AG04450 (cell line): ENCODE measurements at regions not wholly inside any gene's neighbourhood (a gene's known extent, or its start where the extent isn't known, plus 50 kb on each side); places are given as distances from the start of the nearest gene placed in this dataset.

Source experiments
- CTCF ChIA-PET: fragments of 300-600, 350-600 bp; formaldehyde crosslinking; extraction: SDS; loops from one replicate; lab custom pipeline; 2022; ENCODE audit warnings: antibody characterized with exemption, inconsistent platforms; lab: Charles Lee
- POLR2A ChIA-PET: fragments of 350-600 bp; formaldehyde crosslinking; extraction: SDS; loops from one replicate; lab custom pipeline; 2021; ENCODE audit warnings: antibody characterized with exemption, inconsistent platforms; lab: Yijun Ruan, JAX
- DNase-seq: peaks from one replicate; pipeline ENCODE4 v3.0.0-alpha.2; 2011; ENCODE audit warnings: low read depth, low spot score
- H3K27ac ChIP-seq: one replicate; pipeline ENCODE4 v1.5.1; 2012; ENCODE audit warnings: low read depth, low read length, control low read depth
- H3K27me3 ChIP-seq: one replicate; pipeline ENCODE4 v1.6.0; 2012; ENCODE audit warnings: low read length; ENCODE audit not compliant: control insufficient read depth, insufficient read depth
- H3K4me3 ChIP-seq: 2 replicates; pipeline ENCODE4 v1.5.1; 2011; ENCODE audit warnings: mild to moderate bottlenecking, low read depth, low read length, control low read depth
- H3K9me3 ChIP-seq: 2 replicates; pipeline ENCODE4 v1.5.1; 2012; ENCODE audit warnings: low read length; ENCODE audit not compliant: control insufficient read depth, insufficient read depth
- TF ChIP-seq, protein P1 (sequence below): IDR thresholded peaks from 2 replicates; pipeline ENCODE4 v1.5.1; 2011; ENCODE audit warnings: low read depth, low read length, control low read depth, inconsistent platforms

- no peak for DNase-seq
- no peaks in the 10 kb centered on the region for H3K27me3 ChIP-seq
- H3K9me3 ChIP-seq = no peaks in the 10 kb centered on the region
- no peak overlapping the region for H3K27ac ChIP-seq
- TF ChIP-seq, protein P1, sequence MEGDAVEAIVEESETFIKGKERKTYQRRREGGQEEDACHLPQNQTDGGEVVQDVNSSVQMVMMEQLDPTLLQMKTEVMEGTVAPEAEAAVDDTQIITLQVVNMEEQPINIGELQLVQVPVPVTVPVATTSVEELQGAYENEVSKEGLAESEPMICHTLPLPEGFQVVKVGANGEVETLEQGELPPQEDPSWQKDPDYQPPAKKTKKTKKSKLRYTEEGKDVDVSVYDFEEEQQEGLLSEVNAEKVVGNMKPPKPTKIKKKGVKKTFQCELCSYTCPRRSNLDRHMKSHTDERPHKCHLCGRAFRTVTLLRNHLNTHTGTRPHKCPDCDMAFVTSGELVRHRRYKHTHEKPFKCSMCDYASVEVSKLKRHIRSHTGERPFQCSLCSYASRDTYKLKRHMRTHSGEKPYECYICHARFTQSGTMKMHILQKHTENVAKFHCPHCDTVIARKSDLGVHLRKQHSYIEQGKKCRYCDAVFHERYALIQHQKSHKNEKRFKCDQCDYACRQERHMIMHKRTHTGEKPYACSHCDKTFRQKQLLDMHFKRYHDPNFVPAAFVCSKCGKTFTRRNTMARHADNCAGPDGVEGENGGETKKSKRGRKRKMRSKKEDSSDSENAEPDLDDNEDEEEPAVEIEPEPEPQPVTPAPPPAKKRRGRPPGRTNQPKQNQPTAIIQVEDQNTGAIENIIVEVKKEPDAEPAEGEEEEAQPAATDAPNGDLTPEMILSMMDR = no peak
- no peak overlapping the region for H3K4me3 ChIP-seq
- CTCF ChIA-PET = no interaction called here
- POLR2A ChIA-PET = no interaction called here
Measured at GRCh38 chr2:40725950-40726349, 274.1 kb upstream of the SLC8A1 start.

DNA sequence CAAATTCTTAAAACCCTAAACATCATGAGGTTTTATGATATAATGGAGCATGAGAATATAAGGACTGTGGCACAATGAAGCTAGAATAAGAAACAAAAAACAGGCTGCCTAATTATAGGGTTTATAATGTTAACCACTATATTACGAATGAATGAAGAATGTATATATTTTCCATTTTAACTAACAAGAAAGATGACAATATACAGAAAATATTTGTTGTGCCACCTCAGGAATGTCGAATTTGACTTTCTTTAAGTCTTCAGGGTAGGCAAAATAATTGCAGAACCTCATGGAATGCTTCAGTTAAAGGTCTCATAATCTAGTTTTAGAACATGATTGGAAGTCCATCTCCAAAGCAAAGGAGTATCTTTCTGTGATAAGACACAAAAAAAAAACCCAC lies 282.9 kb upstream of the SLC8A1 start:
- peak; percentile 37 for DNase-seq
- no peak overlapping the region for H3K27ac ChIP-seq
- ChIA-PET CTCF (interaction anchor here (0.9 kb wide), 1 partner anchor 44 kb away, joined by 4 read pairs; no protein-coding TSS in a partner anchor), POLR2A (no interaction called here)
- TF ChIP-seq, protein P1 = no peak
- no peaks in the 10 kb centered on the region for H3K27me3 ChIP-seq
- H3K4me3 ChIP-seq = no peak overlapping the region
- H3K9me3 ChIP-seq = no peaks in the 10 kb centered on the region

DNA sequence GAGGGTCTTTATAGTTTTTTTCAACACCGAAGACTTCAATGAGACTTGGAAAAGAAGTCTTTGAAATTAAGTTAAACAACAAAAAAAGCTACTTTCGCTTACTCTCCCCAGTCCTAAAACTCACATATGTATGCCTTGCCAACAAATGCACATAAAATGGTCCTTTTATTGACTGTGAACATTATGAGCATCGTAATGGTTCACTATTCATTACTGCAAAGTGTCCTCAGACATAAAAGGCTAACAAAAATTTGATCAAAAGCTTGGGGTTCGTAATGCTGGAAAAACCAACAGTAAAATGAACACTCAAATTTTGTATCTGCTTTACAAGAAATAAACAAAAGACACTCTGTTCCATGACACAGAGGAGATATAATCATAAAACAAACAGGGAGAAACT lies 285.3 kb upstream of the SLC8A1 start:
- POLR2A ChIA-PET = no interaction called here
- Histone ChIP-seq H3K27me3 (no peaks in the 10 kb centered on the region), H3K9me3 (no peaks in the 10 kb centered on the region), H3K27ac (no peak overlapping the region), H3K4me3 (no peak overlapping the region)
- no peak for DNase-seq
- TF ChIP-seq, protein P1 = no peak
- CTCF ChIA-PET = no interaction called here

DNA sequence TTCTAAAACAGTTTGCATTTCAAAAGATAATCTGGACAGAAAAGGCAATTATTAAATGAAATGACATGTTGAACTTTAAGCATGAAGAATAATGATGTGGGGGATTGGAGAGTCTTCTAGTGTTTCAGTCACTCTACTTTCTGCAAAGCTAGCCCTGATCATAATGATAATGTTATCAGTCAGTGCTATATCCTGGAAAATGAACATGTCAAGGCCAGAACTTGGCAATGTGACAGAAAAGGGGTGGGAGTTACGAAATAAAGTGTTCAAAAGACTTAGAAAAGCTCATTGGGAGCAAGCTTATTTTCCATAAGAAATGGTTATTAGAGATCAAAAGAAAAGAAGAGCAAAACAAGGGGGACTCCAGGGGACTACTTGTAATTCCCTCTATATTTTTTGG lies 288.5 kb upstream of the SLC8A1 start:
- TF ChIP-seq, protein P1 = no peak
- no peak overlapping the region for H3K27ac ChIP-seq
- DNase-seq = no peak
- CTCF ChIA-PET = no interaction called here
- H3K27me3 ChIP-seq = no peaks in the 10 kb centered on the region
- no peaks in the 10 kb centered on the region for H3K9me3 ChIP-seq
- POLR2A ChIA-PET = no interaction called here
- H3K4me3 ChIP-seq = no peak overlapping the region

GRCh38 chr2:40741532-40741931 lies 289.6 kb upstream of the SLC8A1 start:
- H3K4me3 ChIP-seq = no peak overlapping the region
- H3K9me3 ChIP-seq = no peaks in the 10 kb centered on the region
- no peaks in the 10 kb centered on the region for H3K27me3 ChIP-seq
- H3K27ac ChIP-seq = no peak overlapping the region
- DNase-seq = no peak
- ChIA-PET POLR2A (no interaction called here), CTCF (no interaction called here)
- TF ChIP-seq, protein P1 = no peak
